Lung microvascular endothelial cell (primary cell): ENCODE measurements at regions not wholly inside any gene's neighbourhood (a gene's known extent, or its start where the extent isn't known, plus 50 kb on each side); places are given as distances from the start of the nearest gene placed in this dataset.

Source experiments
- DNase-seq, 2 donors: peaks; one replicate each; pipeline versions ENCODE4 v3.0.0 to v3.0.0-alpha.2; 2010; ENCODE audit warnings: low read depth in 2 of 2

DNA sequence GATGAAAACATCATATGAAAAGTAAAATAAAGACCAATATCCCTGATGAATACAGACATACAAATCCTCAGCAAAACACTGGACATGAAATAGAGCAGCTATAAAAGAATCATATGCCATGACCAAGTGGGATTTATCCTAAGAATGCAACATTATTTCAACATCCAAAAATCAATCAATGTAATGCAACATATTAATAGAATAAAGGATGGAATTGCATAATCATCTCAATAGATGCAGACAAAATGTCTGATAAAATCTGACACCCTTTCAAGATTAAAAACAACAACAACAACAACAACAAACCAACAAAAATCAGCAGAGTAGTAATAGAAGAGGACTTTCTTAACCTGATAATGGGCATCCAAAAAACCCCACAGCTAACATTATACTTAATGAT is 63.8 kb upstream of the IL1R1 start:
- no peak for DNase-seq

DNA sequence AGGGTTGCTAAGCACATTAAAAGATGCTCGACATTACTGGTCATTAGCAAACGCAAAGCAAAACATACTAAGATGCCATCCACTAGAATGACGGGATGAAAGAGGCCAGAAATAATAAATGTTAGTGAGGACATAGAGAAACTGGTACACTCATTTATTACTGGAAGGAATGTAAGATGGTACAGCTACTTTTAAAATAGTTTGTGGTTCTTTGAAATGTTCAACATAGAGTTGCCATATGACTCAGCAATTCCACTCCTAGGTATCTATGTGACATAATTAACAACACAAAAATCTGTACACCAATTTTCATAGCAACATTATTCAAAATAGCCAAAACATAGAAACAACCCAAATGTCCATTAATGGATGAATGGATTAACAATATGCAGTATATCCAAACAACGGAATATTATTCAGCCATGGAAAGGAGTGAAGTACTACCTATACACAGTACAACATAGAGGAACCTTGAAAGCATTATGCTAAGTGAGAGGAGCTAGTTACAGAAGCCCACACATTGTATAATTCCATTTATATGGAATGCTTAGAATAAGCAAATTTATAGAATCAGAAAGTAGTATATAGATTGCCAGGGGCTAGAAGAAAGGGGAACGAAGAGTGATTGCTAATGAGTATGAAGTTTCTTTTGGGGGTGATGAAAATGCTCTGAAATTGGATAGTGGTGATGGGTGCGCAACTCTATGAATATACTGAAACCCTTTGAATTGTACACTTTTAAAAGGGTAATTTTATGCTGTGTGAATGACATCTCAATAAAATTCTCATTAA is 61.9 kb upstream of the IL1R1 start:
- DNase-seq, result no peak

DNA sequence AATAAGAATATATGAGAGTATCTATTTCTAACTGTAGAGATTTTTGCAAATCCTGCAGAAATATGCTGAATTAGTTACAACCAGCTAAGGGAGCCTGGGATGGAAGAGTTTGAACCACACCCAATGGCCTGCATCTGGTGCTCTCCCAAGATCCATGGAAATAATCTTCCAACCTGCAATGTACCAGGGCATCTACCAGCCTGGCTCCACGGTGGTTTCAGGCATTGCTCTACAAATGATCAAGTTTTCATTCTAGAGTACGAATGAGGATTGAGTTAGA is 61.4 kb upstream of the IL1R1 start:
- DNase-seq, result no peak

DNA sequence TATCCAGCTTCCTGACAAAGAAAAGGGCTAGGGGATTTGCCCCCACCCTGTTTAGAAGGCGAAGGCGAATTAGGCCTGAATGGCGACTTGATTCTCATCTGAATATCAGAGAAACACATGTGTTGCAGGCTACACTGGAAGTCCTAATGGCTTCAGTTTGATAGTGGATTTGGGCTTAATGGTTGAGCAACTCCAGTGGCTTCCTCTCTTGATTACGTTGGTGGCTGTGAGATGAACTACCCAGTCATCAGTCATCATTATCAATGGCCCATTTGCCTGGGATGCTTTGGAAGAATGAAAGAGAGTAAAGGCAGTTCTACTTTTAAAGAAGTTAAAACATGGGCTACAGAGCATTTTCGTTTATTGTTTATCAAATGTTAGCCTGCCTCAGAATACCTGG is 60.9 kb upstream of the IL1R1 start:
- no peak for DNase-seq

DNA sequence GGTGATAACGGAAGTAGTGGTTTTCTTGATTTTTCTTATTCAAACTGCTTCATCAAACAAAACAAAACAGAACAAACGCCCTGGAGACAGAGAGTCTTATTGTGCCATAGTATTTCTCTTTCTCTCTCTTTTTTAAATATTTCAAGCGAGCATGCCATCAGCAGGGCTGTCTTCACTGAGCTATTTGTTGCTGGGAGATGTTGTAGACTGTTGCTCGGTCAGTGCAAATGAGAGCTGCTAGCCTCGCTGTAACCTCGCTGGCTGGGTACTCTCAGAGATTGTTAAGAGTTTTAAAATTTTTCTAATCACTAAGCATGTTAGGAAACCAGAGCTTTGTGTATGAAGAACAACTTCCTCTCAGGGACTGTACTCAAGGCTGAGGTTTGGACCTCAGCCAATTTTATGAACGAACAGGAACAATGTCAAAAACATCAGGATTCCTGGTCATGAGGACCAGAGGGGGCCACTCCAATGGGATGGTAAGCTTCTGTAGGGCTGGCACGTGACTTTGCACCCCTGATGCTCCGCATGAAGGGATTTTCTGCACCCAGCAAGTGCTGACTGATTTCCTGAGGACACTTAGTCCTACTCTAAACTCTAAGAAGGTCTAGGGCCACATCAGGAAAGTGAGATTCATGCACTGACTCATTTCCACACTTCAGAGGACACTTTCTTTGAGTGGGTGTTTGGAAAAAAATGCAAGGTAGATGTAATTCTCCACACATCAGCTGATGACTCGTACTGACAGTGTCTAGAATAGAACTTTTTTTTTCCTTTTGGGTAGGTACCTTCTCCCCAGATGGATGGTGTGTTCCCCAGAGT is 59.8 kb upstream of the IL1R1 start:
- DNase-seq, result peak; percentile 77 to 94

DNA sequence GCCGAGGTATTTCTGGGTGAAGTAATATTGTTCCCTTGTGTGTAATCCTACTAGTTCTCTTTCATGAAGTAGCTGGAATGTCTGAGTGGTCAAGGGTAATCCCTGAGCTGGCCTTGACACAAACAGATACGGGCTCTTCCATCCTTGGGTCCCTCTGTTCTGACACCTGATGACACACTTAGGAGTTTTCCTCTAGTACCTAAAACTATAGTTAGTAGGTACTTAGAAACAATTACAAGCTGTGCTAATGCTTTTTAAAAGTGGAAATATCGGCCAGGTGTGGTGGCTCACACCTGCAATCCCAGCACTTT is 59.2 kb upstream of the IL1R1 start:
- DNase-seq, result no peak

DNA sequence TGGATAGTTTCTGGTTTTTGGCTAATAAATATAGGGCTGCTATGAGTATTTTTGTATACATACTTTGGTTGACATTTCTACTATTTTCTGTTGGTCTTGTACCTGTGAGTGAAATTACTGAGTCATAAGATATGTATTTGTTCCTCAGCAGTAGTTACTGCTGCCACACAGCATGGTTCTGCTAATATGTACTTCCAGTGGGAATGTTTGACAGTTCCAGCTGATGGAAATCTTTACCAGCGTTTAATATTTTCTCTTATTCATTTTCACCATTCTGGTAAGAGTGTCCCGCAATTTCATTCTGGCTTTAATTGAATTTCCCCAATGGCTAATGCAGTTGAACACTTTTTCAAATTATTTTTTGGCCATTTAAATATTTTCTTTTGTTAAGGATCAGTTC is 57.9 kb upstream of the IL1R1 start:
- DNase-seq, result no peak

DNA sequence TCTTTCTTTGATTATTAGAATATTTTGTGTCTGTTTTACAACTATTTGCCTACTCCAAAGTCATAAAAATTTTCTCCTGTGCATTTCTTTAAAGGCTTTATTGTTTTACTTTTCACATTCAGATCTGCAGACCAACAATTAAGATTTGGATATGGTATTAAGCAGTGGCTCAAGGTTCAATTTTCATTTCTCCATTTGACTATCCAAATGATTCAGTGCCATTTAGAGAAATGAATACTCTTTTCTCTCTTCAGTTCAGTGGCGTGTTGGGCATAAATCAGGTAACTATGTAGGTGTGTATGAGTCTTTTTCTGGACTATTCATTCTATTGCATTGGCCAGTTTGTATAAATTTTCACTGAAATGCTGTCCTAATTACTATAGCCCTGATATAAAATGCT is 57.3 kb upstream of the IL1R1 start:
- no peak for DNase-seq

DNA sequence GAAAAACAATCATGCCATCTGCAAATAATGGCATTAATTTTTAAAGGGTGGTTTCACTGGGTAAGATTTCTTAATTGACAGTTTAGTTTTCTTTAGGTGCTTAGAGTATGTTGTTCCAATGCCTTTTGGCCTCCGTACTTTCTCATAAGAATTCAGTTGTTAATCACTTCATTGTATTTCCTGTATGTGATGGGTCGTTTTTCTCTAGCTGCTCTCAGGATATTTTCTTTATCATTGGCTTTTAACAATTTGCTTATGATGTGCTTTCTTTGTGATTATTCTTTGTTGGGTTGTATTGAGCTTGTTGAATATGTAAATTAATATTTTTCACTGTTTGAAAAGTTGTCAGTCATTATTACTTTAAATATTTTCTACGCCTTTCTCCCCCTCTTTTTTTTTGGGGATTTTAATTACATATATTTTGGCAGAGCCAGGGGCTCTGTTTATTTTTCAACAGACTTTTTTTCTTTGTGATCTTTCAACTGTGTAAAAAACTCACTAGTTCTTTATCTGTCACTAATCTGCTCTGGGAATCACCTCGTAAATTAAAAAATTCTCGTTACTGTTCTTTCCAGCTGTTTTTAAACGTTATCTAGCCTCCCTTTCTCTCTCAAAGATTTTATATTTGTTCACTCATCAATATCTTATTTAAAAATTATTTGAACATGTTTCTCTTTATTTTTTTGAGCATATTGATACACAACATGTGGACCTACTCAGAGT is 56.2 kb upstream of the IL1R1 start:
- DNase-seq, result no peak

DNA sequence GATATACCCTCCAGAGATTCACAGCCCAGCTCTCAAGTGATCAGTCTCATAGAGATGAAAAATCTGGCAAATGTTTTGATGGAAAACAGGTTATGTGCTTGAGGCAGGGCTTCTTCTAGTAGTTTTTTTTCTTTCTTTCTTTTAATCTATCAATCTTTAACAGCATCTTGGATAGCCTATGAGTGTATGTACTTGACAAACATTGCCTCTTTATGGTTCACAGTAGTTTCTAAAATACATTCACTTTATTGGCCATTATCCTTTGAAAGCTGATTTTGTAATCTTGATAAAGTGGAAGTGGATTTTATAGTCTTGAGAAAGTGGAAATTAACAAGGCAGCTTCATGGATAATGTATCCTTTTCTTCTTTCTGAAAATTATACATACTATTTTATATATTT is 51.4 kb upstream of the IL1R1 start:
- no peak for DNase-seq

DNA sequence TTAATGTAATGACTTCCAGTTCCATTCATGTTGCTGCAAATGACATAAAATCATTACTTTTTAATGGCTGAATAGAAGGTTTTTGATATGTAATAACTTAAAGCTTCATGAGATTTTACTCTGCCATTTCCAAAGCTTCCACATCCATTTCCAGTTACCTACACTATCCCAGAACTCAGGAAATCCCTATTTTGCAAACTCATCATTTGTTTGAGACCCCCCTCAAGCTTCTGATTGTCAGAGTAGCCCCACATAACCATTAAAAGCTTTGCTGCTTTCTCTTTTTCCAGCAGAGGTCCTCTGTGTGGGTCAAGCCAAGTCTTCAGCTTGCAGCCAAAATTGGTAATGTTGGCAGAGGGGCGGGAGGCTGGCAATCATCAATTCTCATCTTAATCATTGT is 50.6 kb upstream of the IL1R1 start:
- DNase-seq, result no peak

DNA sequence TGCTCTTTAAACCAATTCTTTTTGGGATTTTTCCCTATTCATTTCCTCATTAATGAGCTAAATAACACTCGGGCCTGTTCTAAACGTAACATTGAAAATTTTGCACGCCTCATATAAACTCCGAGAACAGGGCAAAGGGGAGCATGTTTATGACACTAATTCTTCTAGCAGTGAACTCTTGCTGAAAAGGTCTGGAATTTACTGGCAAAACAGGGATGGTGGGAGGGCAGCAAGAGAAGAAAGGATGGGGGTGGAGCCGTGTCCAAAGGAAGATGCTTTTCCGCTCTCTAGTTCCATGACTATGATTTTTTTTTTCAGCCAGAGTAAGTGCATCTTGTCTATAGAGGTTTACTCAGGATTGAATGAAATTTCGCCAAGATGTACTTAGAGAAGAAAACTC is 50.0 kb upstream of the IL1R1 start:
- DNase-seq, result no peak
